Mesenchymal stem cell (in vitro differentiated cells and primary cell): ENCODE measurements at regions not wholly inside any gene's neighbourhood (a gene's known extent, or its start where the extent isn't known, plus 50 kb on each side); places are given as distances from the start of the nearest gene placed in this dataset.

Source experiments
- DNase-seq: peaks from one replicate; pipeline ENCODE4 v3.0.0-alpha.2; 2013
- H2AFZ ChIP-seq: one replicate; pipeline ENCODE4 v1.6.1; 2013; ENCODE audit warnings: low read depth, mild to moderate bottlenecking, control low read depth, inconsistent platforms, low read length, moderate library complexity
- H2AK5ac ChIP-seq: 2 replicates; pipeline ENCODE4 v1.6.1; 2013; ENCODE audit warnings: low read length, moderate library complexity, mild to moderate bottlenecking, inconsistent platforms; ENCODE audit not compliant: severe bottlenecking
- H2BK120ac ChIP-seq: one replicate; pipeline ENCODE4 v1.6.1; 2013; ENCODE audit warnings: low read depth, mild to moderate bottlenecking, inconsistent platforms, low read length, moderate library complexity
- H2BK12ac ChIP-seq, 2 experiments: one replicate each; pipeline ENCODE4 v1.6.1; 2013; ENCODE audit warnings: inconsistent platforms in 2 of 2, low read length in 2 of 2, mild to moderate bottlenecking in 2 of 2, moderate library complexity in 2 of 2, control low read depth in 1 of 2
- H2BK15ac ChIP-seq: one replicate; pipeline ENCODE4 v1.6.1; 2013; ENCODE audit warnings: mild to moderate bottlenecking, low read depth, inconsistent platforms; ENCODE audit not compliant: poor library complexity, severe bottlenecking
- H2BK5ac ChIP-seq: 2 replicates; pipeline ENCODE4 v1.6.1; 2013; ENCODE audit warnings: low read depth, mild to moderate bottlenecking, low read length, control low read depth, inconsistent platforms; ENCODE audit not compliant: poor library complexity, severe bottlenecking
- H3K14ac ChIP-seq, 2 experiments: one replicate each; pipeline ENCODE4 v1.6.1; 2013; ENCODE audit warnings: inconsistent platforms in 2 of 2, low read length in 2 of 2, control low read depth in 1 of 2, mild to moderate bottlenecking in 1 of 2, moderate library complexity in 1 of 2
- H3K18ac ChIP-seq, 2 experiments: one replicate each; pipeline ENCODE4 v1.6.1; 2013; ENCODE audit warnings: inconsistent platforms in 2 of 2, low read length in 2 of 2, control low read depth in 1 of 2, low read depth in 1 of 2, mild to moderate bottlenecking in 1 of 2
- H3K23ac ChIP-seq, 2 experiments: one replicate each; pipeline ENCODE4 v1.6.1; 2013; ENCODE audit warnings: inconsistent platforms in 2 of 2, low read length in 2 of 2, mild to moderate bottlenecking in 2 of 2, moderate library complexity in 2 of 2, control low read depth in 1 of 2
- H3K27ac ChIP-seq: 2 replicates; pipeline ENCODE4 v1.5.1; 2013; ENCODE audit warnings: mild to moderate bottlenecking, moderate library complexity, low read length, control low read depth, inconsistent platforms; ENCODE audit not compliant: poor library complexity, severe bottlenecking
- H3K27me3 ChIP-seq, 2 experiments: 2 replicates each; pipeline versions ENCODE4 v1.6.1 to v1.7.0; 2013; ENCODE audit warnings: low read length in 2 of 2, mild to moderate bottlenecking in 2 of 2, moderate library complexity in 2 of 2, control low read depth in 1 of 2, inconsistent platforms in 1 of 2; ENCODE audit not compliant: control insufficient read depth in 1 of 2, insufficient read depth in 1 of 2
- H3K36me3 ChIP-seq, 2 experiments: 2 replicates each; pipeline versions ENCODE4 v1.6.1 to v1.7.0; 2013; ENCODE audit warnings: low read length in 2 of 2, control low read depth in 1 of 2, inconsistent platforms in 1 of 2, low read depth in 1 of 2, mild to moderate bottlenecking in 1 of 2; ENCODE audit not compliant: insufficient read depth in 2 of 2, control insufficient read depth in 1 of 2
- H3K4ac ChIP-seq, 2 experiments: one replicate each; pipeline ENCODE4 v1.6.1; 2013; ENCODE audit warnings: inconsistent platforms in 2 of 2, low read length in 2 of 2, mild to moderate bottlenecking in 2 of 2, moderate library complexity in 2 of 2, control low read depth in 1 of 2, low read depth in 1 of 2
- H3K4me1 ChIP-seq: 2 replicates; pipeline ENCODE4 v1.6.1; 2013; ENCODE audit warnings: low read depth, low read length, control low read depth; ENCODE audit not compliant: control insufficient read depth, insufficient read depth
- H3K4me2 ChIP-seq: 2 replicates; pipeline ENCODE4 v1.6.1; 2013; ENCODE audit warnings: low read length, mild to moderate bottlenecking, inconsistent platforms; ENCODE audit not compliant: poor library complexity, severe bottlenecking
- H3K4me3 ChIP-seq, 2 experiments: 2 replicates each; pipeline versions ENCODE4 v1.5.1 to v1.7.0; 2013; ENCODE audit warnings: low read length in 2 of 2, mild to moderate bottlenecking in 2 of 2, control low read depth in 1 of 2, low read depth in 1 of 2; ENCODE audit not compliant: insufficient read depth in 1 of 2
- H3K79me1 ChIP-seq: replicated peaks from 2 replicates; pipeline ENCODE4 v1.6.1; 2013; ENCODE audit warnings: mild to moderate bottlenecking, control low read depth, low read length, inconsistent platforms; ENCODE audit not compliant: poor library complexity, severe bottlenecking
- H3K9ac ChIP-seq: 2 replicates; pipeline ENCODE4 v1.7.0; 2013; ENCODE audit warnings: mild to moderate bottlenecking, low read length, moderate library complexity
- H3K9me3 ChIP-seq: 2 replicates; pipeline ENCODE4 v1.7.0; 2013; ENCODE audit warnings: mild to moderate bottlenecking, low read length; ENCODE audit not compliant: control insufficient read depth
- H4K8ac ChIP-seq: one replicate; pipeline ENCODE4 v1.6.1; 2013; ENCODE audit warnings: inconsistent platforms, mild to moderate bottlenecking, low read length, moderate library complexity
- H4K91ac ChIP-seq: one replicate; pipeline ENCODE4 v1.6.1; 2013; ENCODE audit warnings: mild to moderate bottlenecking, low read length, inconsistent platforms
- WGBS: methylation state at CpG from one replicate; pipeline ENCODE4 v1.1.7; 2013; ENCODE audit warnings: mixed read lengths; 5-methylcytosine and 5-hydroxymethylcytosine counted together

DNA sequence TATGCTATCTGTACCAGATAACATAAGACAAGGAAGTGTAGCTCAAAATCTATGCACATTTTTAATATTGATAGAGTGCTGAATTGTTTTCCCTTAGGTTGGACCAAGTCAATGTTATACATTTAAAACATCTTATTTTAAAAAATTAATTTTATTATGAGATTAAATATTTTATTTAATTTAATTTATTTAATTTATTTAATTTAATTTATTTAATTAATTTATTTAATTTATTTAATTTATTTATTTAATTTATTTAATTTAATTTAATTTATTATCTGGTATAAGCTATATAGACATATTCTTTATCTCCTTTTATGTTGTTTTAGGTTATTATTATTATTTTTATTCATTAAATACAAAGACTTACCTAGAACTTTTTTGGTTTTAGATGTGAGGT is 551.7 kb upstream of the LRRTM1 start:
- H3K4ac ChIP-seq = no peak overlapping the region
- no peak overlapping the region for H3K9ac ChIP-seq
- no peak overlapping the region for H3K14ac ChIP-seq
- no peaks in the 10 kb centered on the region for H3K4me1 ChIP-seq
- H2BK12ac ChIP-seq = no peak overlapping the region
- no peak overlapping the region for H2AK5ac ChIP-seq
- no peaks in the 10 kb centered on the region for H3K36me3 ChIP-seq
- H2BK120ac ChIP-seq = no peak overlapping the region
- no peak overlapping the region for H2BK15ac ChIP-seq
- H2AFZ ChIP-seq = no peak overlapping the region
- no peaks in the 10 kb centered on the region for H3K79me1 ChIP-seq
- H3K4me3 ChIP-seq = no peak overlapping the region
- no peak overlapping the region for H3K23ac ChIP-seq
- no peak overlapping the region for H3K4me2 ChIP-seq
- H3K27me3 ChIP-seq = no peaks in the 10 kb centered on the region
- no peak overlapping the region for H3K18ac ChIP-seq
- no peak for DNase-seq
- H4K8ac ChIP-seq = no peak overlapping the region
- no peak overlapping the region for H3K27ac ChIP-seq
- no peaks in the 10 kb centered on the region for H3K9me3 ChIP-seq
- no peak overlapping the region for H2BK5ac ChIP-seq
- no peak overlapping the region for H4K91ac ChIP-seq

GRCh38 chr2:80854831-80855230 is 550.3 kb upstream of the LRRTM1 start:
- Histone ChIP-seq H2BK15ac (no peak overlapping the region), H3K18ac (no peak overlapping the region), H2BK120ac (no peak overlapping the region), H3K9me3 (no peaks in the 10 kb centered on the region), H3K4me3 (no peak overlapping the region), H4K91ac (no peak overlapping the region), H3K4ac (no peak overlapping the region), H3K14ac (no peak overlapping the region), H2AFZ (no peak overlapping the region), H3K27me3 (no peaks in the 10 kb centered on the region), H3K9ac (no peak overlapping the region), H3K4me1 (no peaks in the 10 kb centered on the region), H3K4me2 (no peak overlapping the region), H2BK5ac (no peak overlapping the region), H4K8ac (no peak overlapping the region), H2BK12ac (no peak overlapping the region), H3K36me3 (no peaks in the 10 kb centered on the region), H3K79me1 (no peaks in the 10 kb centered on the region), H2AK5ac (no peak overlapping the region), H3K27ac (no peak overlapping the region), H3K23ac (no peak overlapping the region)
- WGBS = 0% methylated on average over 1 of the region's 1 CpG
- peak; percentile 63 for DNase-seq

DNA sequence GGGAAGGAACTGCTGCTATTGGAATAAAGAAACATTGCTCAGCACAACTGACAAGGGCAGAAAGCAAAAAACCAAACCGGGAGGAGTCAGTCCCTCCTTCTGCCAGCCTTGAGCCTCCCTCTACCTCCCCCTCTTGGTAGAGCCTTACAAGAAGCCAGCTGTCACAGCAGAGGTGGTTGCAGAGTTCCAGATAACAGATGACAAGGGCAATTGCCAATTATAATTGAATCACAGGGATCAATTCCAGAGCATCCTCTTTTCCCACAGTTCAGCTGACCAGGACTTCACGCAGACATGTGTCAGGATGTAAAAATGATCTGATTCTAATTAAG is 548.2 kb upstream of the LRRTM1 start:
- Histone ChIP-seq H3K14ac (no peak overlapping the region), H3K18ac (no peak overlapping the region), H2AFZ (no peak overlapping the region), H3K9me3 (no peaks in the 10 kb centered on the region), H3K9ac (no peak overlapping the region), H2BK120ac (no peak overlapping the region), H2BK12ac (no peak overlapping the region), H3K4me3 (no peak overlapping the region), H3K4me1 (no peaks in the 10 kb centered on the region), H2BK5ac (no peak overlapping the region), H2BK15ac (no peak overlapping the region), H3K79me1 (no peaks in the 10 kb centered on the region), H2AK5ac (no peak overlapping the region), H3K23ac (no peak overlapping the region), H4K8ac (no peak overlapping the region), H3K4me2 (no peak overlapping the region), H3K36me3 (no peaks in the 10 kb centered on the region), H3K27me3 (no peaks in the 10 kb centered on the region), H3K4ac (no peak overlapping the region), H4K91ac (no peak overlapping the region), H3K27ac (no peak overlapping the region)
- no peak for DNase-seq
- 0% methylated on average over 1 of the region's 2 CpGs for WGBS

GRCh38 chr2:80852079-80852807 is 547.7 kb upstream of the LRRTM1 start:
- Histone ChIP-seq H2BK15ac (no peak overlapping the region), H3K23ac (no peak overlapping the region), H3K27me3 (no peaks in the 10 kb centered on the region)

More at GRCh38 chr2:80852079-80852807, 547.7 kb upstream of the LRRTM1 start:
- H4K8ac ChIP-seq = no peak overlapping the region
- H3K27ac ChIP-seq = no peak overlapping the region
- DNase-seq = no peak
- no peak overlapping the region for H2BK12ac ChIP-seq
- H3K18ac ChIP-seq = no peak overlapping the region
- no peak overlapping the region for H4K91ac ChIP-seq
- no peak overlapping the region for H3K4me3 ChIP-seq
- H3K9ac ChIP-seq = no peak overlapping the region
- H3K9me3 ChIP-seq = no peaks in the 10 kb centered on the region
- H3K4ac ChIP-seq = no peak overlapping the region
- H3K4me2 ChIP-seq = no peak overlapping the region
- no peak overlapping the region for H2AK5ac ChIP-seq
- WGBS = 83% methylated on average over 4 of the region's 4 CpGs
- no peak overlapping the region for H2AFZ ChIP-seq
- no peaks in the 10 kb centered on the region for H3K79me1 ChIP-seq
- no peak overlapping the region for H2BK120ac ChIP-seq
- no peaks in the 10 kb centered on the region for H3K36me3 ChIP-seq
- no peak overlapping the region for H2BK5ac ChIP-seq
- H3K14ac ChIP-seq = no peak overlapping the region
- H3K4me1 ChIP-seq = no peaks in the 10 kb centered on the region
